OCI-LY7 (cell line): ENCODE measurements at regions not wholly inside any gene's neighbourhood (a gene's known extent, or its start where the extent isn't known, plus 50 kb on each side); places are given as distances from the start of the nearest gene placed in this dataset.

Source experiments
- CTCF ChIP-seq: fragments of 200-600 bp; sonication (generic); conservative IDR thresholded peaks from 2 replicates; pipeline ENCODE4 v1.5.1; 2014; ENCODE audit warnings: mild to moderate bottlenecking, antibody characterized with exemption, low read length, moderate library complexity, mixed read lengths
- EZH2phosphoT487 ChIP-seq: fragments of 200-600 bp; sonication (generic); IDR thresholded peaks from 2 replicates; pipeline ENCODE4 v1.6.1; 2018; ENCODE audit warnings: low read depth, borderline replicate concordance, mild to moderate bottlenecking, mixed run types, antibody characterized with exemption, low read length, moderate library complexity, mixed read lengths

- no peak for TF ChIP-seq CTCF
- no peak for TF ChIP-seq EZH2phosphoT487
Observed at GRCh38 chr3:180123928-180124327, 87.2 kb upstream of the PEX5L start.
